Stimulated activated naive CD4-positive, alpha-beta T cell (primary cell): ENCODE measurements at regions not wholly inside any gene's neighbourhood (a gene's known extent, or its start where the extent isn't known, plus 50 kb on each side); places are given as distances from the start of the nearest gene placed in this dataset.

Experiments
- DNase-seq, 6 experiments: peaks; one replicate each; lab custom pipeline; 2025; lab: John Stamatoyannopoulos, UW

- no peak for DNase-seq
These were observed 186.7 kb upstream of the VEGFC start for GRCh38 chr4:176979416-176979815.

GRCh38 chr4:176981074-176981473 is 188.4 kb upstream of the VEGFC start:
- no peak for DNase-seq

- DNase-seq = no peak
These were observed 188.8 kb upstream of the VEGFC start for GRCh38 chr4:176981551-176981950.

GRCh38 chr4:176988226-176988625 is 195.5 kb upstream of the VEGFC start:
- no peak for DNase-seq

- DNase-seq = no peak
These were observed 196.5 kb upstream of the VEGFC start for GRCh38 chr4:176989186-176989585.

GRCh38 chr4:176999935-177000543 is 207.3 kb upstream of the VEGFC start:
- DNase-seq = no peak

GRCh38 chr4:177001271-177002175 is 208.8 kb upstream of the VEGFC start:
- no peak for DNase-seq

GRCh38 chr4:177005674-177006230 is 213.0 kb upstream of the VEGFC start:
- DNase-seq = no peak

GRCh38 chr4:177006331-177006730 is 213.6 kb upstream of the VEGFC start:
- DNase-seq = no peak

GRCh38 chr4:177008071-177008835 is 215.5 kb upstream of the VEGFC start:
- no peak for DNase-seq

GRCh38 chr4:177008836-177009501 is 216.2 kb upstream of the VEGFC start:
- no peak for DNase-seq

GRCh38 chr4:177010418-177010817 is 217.7 kb upstream of the VEGFC start:
- DNase-seq = no peak

- no peak for DNase-seq
These were observed 220.3 kb upstream of the VEGFC start for GRCh38 chr4:177012918-177013545.

GRCh38 chr4:177016541-177017141 is 223.9 kb upstream of the VEGFC start:
- no peak for DNase-seq

- no peak for DNase-seq
These were observed 231.2 kb upstream of the VEGFC start for GRCh38 chr4:177023951-177024350.

- DNase-seq = no peak
These were observed 239.6 kb upstream of the VEGFC start for GRCh38 chr4:177032341-177032740.

GRCh38 chr4:177033135-177033534 is 240.4 kb upstream of the VEGFC start:
- DNase-seq = no peak

GRCh38 chr4:177033632-177034031 is 240.9 kb upstream of the VEGFC start:
- no peak for DNase-seq

GRCh38 chr4:177041356-177041755 is 248.6 kb upstream of the VEGFC start:
- no peak for DNase-seq

- DNase-seq = peak in 5 of 6 experiments; percentile 2 to 25 (median 11)
These were observed 254.5 kb upstream of the VEGFC start for GRCh38 chr4:177047070-177047850.
